Hepatocyte (in vitro differentiated cells): ENCODE measurements at regions not wholly inside any gene's neighbourhood (a gene's known extent, or its start where the extent isn't known, plus 50 kb on each side); places are given as distances from the start of the nearest gene placed in this dataset.

ENCODE experiments used
- EZH2phosphoT487 ChIP-seq: fragments of 200-600 bp; sonication (generic); IDR thresholded peaks from one replicate; pipeline ENCODE4 v1.6.1; 2018; ENCODE audit warnings: antibody characterized with exemption, mild to moderate bottlenecking, low read depth, moderate library complexity; ENCODE audit not compliant: unreplicated experiment, severe bottlenecking
- TF ChIP-seq, protein P1 (sequence below): fragments of 200-600 bp; sonication (generic); IDR thresholded peaks from 2 replicates; pipeline ENCODE4 v1.5.1; 2016; ENCODE audit warnings: antibody characterized with exemption, mild to moderate bottlenecking; ENCODE audit not compliant: poor library complexity

GRCh38 chr1:5403935-5404334 is 588.3 kb downstream of the NPHP4 start:
- TF ChIP-seq, protein P1, sequence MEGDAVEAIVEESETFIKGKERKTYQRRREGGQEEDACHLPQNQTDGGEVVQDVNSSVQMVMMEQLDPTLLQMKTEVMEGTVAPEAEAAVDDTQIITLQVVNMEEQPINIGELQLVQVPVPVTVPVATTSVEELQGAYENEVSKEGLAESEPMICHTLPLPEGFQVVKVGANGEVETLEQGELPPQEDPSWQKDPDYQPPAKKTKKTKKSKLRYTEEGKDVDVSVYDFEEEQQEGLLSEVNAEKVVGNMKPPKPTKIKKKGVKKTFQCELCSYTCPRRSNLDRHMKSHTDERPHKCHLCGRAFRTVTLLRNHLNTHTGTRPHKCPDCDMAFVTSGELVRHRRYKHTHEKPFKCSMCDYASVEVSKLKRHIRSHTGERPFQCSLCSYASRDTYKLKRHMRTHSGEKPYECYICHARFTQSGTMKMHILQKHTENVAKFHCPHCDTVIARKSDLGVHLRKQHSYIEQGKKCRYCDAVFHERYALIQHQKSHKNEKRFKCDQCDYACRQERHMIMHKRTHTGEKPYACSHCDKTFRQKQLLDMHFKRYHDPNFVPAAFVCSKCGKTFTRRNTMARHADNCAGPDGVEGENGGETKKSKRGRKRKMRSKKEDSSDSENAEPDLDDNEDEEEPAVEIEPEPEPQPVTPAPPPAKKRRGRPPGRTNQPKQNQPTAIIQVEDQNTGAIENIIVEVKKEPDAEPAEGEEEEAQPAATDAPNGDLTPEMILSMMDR: no peak
- TF ChIP-seq EZH2phosphoT487: no peak
